MM.1S (cell line): ENCODE measurements at regions not wholly inside any gene's neighbourhood (a gene's known extent, or its start where the extent isn't known, plus 50 kb on each side); places are given as distances from the start of the nearest gene placed in this dataset.

Experiments
- EZH2 ChIP-seq: fragments of 300-600 bp; sonication (generic); optimal IDR thresholded peaks from 2 replicates; pipeline ENCODE3; 2017; ENCODE audit warnings: low read depth, mild to moderate bottlenecking, antibody characterized with exemption, low read length, mixed read lengths
- EZH2phosphoT487 ChIP-seq: fragments of 300-600 bp; sonication (generic); IDR thresholded peaks from 2 replicates; pipeline ENCODE4 v1.6.1; 2018; ENCODE audit warnings: antibody characterized with exemption, low read length
- TF ChIP-seq, protein P1 (sequence below): fragments of 300-600 bp; sonication (generic); IDR thresholded peaks from 2 replicates; pipeline ENCODE4 v1.5.1; 2016; ENCODE audit warnings: antibody characterized with exemption, low read length, mixed read lengths

DNA sequence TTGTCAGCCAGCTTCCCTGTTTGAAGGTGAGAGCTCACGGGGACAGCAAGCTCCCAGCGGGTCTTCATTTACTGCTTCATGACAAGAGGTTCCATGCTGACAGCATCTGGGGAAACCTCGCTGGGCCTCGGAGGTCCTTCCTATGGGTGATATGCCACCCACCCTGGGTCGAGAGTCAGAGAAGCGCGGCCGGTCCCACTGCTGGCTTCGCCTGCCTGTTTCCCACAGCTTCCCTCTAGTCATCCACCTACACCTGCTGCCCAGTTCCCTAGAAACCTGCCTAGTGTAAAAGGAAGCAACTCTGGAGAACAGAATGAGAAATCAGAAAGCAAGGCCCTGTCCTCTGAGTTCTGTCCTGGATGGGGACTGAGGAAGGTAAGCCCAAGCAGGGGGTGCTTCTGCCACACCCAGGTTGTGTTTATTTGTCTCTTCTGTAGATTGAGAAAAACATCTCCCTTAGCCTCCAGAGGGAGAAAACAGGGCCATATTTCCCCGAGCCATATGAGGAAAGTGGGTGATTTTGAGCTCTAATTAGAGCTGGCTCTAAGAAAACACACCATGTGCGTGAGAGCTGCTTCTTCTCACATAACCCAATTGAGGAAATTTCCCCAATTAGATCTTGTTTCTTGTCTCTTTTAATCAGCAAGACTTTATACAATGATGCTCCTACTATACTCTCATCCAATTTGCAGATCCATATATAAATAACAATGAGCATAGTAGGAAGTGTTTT lies 504.3 kb downstream of the IRS2 start:
- TF ChIP-seq EZH2phosphoT487 (no peak), EZH2 (no peak)
- TF ChIP-seq, protein P1, sequence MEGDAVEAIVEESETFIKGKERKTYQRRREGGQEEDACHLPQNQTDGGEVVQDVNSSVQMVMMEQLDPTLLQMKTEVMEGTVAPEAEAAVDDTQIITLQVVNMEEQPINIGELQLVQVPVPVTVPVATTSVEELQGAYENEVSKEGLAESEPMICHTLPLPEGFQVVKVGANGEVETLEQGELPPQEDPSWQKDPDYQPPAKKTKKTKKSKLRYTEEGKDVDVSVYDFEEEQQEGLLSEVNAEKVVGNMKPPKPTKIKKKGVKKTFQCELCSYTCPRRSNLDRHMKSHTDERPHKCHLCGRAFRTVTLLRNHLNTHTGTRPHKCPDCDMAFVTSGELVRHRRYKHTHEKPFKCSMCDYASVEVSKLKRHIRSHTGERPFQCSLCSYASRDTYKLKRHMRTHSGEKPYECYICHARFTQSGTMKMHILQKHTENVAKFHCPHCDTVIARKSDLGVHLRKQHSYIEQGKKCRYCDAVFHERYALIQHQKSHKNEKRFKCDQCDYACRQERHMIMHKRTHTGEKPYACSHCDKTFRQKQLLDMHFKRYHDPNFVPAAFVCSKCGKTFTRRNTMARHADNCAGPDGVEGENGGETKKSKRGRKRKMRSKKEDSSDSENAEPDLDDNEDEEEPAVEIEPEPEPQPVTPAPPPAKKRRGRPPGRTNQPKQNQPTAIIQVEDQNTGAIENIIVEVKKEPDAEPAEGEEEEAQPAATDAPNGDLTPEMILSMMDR, result no peak
